ENCODE measurements at regions not wholly inside any gene's neighbourhood (a gene's known extent, or its start where the extent isn't known, plus 50 kb on each side); places are given as distances from the start of the nearest gene placed in this dataset.

DNA sequence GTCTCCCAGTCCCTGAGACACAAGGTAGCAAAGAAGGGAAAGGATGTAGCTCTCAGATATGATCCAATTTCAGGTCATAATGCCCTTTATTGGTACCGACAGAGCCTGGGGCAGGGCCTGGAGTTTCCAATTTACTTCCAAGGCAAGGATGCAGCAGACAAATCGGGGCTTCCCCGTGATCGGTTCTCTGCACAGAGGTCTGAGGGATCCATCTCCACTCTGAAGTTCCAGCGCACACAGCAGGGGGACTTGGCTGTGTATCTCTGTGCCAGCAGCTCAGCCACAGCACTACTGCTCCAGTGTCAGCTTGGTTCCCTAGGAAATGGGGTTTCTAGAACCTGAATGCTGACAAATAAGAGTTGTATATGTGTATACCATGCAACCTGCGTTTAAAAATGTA, 74.6 kb upstream of the PRSS58 start:
- TF ChIP-seq POLR2AphosphoS5 (IDR thresholded peaks at IDR 0.05; ENCODE audit: low read depth, low read length) (no peak), TAF1 (IDR thresholded peaks at IDR 0.05; ENCODE audit: borderline replicate concordance, low read depth, low read length) (no peak), POLR2A (IDR thresholded peaks at IDR 0.05; ENCODE audit: low read depth, low read length) (no peak)

Measured in GM12892 (cell line).